ENCODE measurements at regions not wholly inside any gene's neighbourhood (a gene's known extent, or its start where the extent isn't known, plus 50 kb on each side); places are given as distances from the start of the nearest gene placed in this dataset.
"Not testable (repeated sequence)": the region's sequence is repeated elsewhere in the genome, so short reads cannot be mapped to it uniquely, and the experiment has no call there.

DNA sequence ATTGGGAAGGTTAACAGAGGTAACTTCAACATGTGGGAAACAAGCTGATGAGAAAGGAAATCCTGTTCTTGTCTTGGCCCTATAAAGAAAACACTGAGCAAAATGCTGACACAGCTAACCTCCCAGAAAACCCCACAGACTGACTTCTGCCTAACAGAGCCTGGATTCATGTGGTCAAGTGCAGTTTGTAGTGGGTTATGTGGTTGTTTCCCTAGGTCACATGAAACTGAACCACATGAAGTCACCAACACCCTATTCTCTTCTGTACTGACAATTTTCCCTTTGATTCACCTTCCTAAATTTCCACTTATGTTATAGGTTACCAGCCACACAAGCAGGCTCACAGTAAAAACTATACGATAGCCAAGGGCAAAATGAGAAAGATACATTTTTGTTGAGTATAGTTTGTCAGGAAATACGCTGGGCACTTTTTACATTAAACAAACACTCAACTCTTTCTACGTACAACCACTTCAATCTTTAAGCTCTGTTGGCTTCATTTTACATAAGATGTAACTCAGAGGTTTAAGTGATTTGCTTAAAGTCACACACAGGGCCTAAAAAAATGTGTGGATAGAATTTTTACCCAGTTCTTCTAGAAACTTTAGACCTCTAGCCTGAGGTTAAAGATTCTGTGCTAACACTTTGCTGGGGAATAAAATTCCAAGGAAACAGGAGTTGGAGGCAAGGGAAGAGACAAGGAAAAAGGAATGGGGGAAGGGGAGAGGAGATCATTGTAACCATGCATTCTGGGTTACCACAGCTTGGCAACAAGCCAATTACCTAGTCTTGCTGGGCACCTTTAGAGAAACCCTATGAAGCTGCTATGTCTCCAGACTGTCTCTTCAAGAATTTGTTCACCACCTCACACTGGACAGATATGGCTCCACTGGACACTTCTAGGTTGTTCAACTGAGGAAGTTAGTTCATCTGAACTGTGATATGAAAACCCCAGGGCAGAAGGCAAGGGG lies 601.6 kb upstream of the USP24 start:
- peak in 2 of 3 donors; percentile 21 to 43 for DNase-seq (ENCODE audit: low read depth in 2 of 3, low spot score in 2 of 3)

DNA sequence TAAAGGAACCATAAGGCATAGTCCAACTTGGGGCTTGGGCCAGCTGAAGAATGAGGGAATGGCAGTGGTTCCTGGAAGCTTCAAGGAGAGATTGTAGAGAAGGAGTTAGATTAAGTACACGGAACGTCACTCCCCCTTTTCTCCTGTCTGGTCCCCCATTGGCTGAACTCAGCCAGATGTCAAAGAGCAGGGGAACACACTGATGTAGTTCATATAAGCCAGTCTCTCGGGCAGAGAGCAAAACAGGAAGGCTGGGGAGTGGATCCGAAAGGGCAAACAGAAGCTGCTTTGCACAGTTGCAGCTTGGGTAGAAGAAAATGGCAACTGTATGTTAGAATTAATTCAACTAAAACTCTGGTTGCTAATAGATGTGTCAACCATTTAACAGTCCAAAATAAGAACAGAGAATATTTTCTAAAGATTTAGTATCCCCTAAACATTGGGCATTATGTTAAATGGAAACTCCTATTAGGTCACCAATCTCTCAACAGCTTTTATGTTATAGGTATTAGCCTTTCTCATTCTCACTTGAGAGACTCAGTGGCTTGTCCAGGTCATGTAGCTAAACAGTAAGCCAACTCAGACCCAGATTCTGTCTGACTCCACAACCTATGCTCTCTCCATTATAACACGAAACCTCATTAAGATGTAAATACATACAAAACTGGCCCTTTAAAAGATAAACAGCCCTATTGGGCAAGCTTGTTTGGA lies 600.7 kb upstream of the USP24 start:
- DNase-seq (ENCODE audit: low read depth in 2 of 3, low spot score in 2 of 3) = no peak

DNA sequence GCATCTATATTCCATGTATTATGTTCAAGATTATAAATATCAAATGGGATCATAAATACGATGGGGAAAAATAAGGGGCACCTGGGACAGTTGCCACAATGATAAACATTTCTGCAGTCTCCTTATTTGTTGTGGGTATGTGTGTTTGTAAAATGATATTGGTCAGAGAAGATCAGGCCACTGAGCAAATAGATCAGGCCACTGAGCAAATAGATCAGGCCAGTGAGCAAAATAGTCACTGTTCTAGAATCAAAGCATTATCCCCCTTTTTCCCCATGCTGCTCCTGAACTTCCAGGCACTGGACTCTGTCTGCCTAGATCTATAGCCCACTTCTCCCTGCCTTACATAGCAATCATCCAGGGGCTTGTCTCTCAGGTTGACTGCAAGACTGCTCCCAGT lies 599.8 kb upstream of the USP24 start:
- DNase-seq (ENCODE audit: low read depth in 2 of 3, low spot score in 2 of 3) = no peak

DNA sequence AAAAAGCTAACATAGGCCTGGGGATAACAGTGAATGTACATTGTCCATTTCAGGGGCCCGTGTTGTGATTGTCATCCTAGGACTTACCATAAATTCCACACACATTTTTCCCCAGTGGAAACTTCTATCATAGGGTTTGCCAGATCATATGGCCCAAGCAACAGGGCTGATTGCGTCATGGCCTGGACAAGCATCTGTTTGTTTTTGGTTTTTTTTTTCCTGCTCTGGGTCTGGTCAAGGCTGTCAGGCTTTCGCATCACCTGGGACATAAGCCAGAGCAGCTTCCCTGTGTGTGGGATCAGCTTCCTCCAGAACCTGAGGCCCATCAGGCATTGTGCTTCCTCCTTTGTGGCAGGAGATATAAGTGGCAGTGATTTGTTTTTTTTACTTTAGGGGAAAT lies 598.5 kb upstream of the USP24 start:
- no peak for DNase-seq (ENCODE audit: low read depth in 2 of 3, low spot score in 2 of 3)

DNA sequence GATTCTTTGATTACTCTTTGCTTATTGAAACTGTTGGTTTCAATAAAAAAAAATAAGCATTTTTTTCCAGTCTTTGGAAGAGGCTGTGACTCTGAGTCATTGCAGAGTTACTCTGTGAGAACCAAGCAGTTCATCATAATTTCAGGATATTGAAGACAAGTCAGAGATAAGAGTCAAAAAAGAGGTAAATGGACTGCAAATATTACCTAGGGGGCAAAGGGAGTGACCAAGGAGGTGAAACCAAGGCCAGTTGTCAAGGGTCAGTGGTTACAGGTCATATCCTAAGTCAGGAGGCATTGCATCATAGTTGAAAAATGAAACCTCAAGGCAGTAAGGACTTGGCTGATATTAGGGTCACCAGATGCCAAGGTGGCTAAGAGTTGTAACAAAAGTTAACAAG lies 597.1 kb upstream of the USP24 start:
- no peak for DNase-seq (ENCODE audit: low read depth in 2 of 3, low spot score in 2 of 3)

DNA sequence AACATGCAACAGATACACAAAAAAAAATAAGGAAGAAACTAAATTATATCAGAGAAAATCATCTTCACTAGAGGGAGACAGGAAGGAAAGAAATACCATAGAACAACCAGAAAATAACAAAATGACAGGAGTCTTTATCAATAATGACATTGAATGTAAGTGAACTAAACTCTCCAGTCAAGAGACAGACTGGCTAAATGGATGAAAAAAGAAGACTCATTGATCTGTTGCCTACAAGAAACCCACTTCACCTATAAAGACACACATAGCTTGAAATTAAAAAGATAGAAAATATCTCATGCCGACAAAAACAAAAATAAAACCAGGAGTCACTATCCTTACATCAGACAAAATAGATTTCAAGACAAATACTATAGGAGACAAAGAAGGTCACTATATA lies 593.1 kb upstream of the USP24 start:
- no peak for DNase-seq (ENCODE audit: low read depth in 2 of 3, low spot score in 2 of 3)

DNA sequence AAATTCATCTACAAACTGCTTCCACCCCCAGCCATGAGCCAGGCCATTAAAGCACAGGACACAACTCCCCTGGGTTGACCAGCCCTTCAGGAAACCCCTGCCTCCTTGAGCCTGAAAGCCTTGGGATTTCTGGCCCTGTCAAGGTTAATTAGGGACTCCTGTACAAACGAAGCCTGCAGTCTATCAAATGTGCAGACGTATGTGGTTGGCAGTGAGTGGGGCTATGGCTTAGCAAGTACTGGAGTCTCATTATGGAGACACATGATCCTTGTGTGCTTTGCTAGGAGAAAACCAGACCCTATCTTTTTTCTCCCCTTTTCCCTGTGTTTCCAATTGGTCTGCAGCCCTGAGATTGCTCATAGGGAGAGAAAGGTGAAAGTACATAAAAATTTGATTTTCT lies 588.3 kb upstream of the USP24 start:
- DNase-seq (ENCODE audit: low read depth in 2 of 3, low spot score in 2 of 3) = no peak

DNA sequence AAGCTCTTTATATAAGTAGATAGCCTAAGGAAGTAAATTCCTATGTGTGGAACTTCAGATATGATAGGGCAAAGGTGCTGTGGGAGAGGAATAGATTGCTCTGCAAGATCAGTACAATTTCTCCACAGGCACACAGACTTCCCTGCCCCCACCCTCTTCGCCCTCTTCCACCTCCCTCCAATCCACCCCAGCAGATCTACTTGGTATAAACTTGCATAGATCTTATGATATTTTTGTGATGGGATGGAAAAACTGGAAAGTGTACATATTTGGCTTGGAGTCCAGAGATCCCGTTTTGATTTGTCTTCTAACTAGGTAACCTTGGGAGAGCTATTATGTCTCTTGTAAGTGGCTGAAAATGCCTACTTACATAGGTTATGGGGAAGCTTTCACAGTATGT lies 586.3 kb upstream of the USP24 start:
- DNase-seq (ENCODE audit: low read depth in 2 of 3, low spot score in 2 of 3) = no peak

DNA sequence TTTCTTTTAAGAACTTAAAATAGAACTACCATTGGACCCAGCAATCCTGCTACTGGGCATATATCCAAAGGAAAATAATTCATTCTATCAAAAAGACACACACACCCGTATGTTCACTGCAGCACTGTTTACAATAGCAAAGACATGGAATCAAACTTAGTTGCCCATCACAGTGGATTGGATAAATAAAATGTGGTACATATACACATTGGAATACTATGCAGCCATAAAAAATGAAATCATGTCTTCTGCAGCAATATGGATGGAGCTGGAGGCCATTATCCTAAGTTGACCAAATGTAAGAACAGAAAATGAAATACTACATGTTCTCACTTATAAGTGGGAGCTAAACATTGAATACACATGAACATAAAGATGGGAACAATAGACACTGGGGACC lies 585.3 kb upstream of the USP24 start:
- DNase-seq (ENCODE audit: low read depth in 2 of 3, low spot score in 2 of 3) = no peak

DNA sequence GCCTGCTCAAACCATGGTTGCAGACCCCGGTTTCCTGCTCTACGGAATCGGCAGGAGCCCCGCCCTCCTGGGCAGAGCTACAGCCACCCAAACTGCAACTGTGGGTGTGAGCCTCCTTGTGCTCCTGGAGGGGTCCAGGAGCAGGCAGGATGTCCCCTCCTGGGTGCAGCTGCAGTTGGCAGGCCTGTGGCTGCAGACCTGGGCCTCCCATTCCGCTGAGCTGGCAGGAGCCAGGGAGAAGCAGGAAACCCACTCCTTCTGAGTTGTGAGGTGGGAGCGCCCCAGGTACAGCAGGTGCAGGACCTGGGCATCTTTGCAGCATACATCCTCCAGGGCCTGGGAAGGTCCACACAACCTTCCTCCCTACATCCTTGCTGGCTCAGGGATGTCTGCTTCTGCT lies 578.7 kb upstream of the USP24 start:
- no peak for DNase-seq (ENCODE audit: low read depth in 2 of 3, low spot score in 2 of 3)

DNA sequence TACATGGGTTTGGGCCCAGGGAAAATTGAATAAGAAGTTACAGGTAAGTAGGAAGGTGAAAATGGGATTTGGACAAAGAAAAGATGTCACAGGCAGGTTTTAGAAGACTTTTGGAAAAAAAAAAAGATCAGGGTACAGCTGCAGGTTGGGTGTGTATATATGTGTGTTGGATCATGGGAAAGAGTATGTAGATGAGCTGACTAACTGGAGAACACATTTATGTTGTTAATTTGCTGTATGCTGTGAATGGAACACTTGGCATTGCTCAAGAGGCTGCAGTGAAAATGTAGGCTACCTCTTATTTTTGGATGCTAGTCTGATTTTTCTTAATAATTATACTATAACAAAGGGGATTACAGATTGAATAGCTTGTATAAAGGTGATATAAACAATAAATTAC lies 577.7 kb upstream of the USP24 start:
- no peak for DNase-seq (ENCODE audit: low read depth in 2 of 3, low spot score in 2 of 3)

DNA sequence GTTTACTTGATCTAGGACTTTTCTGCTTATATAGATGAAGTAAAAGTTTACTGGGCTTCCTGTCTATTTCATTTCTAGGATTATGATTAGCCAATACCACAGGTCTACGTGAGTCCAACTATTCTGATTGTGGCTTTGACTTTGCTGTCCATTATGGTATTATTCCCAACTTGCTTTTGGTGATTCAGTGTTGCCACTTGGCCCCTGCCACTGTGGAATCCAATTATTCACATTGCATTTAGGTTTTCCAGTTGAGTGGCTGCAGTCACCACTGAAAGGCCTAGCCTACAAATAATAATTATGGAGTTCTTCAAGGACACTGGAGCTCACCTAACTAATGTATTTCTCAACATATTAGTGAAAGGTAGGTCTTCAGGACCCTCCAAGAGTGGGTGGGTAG lies 574.3 kb upstream of the USP24 start:
- no peak for DNase-seq (ENCODE audit: low read depth in 2 of 3, low spot score in 2 of 3)

DNA sequence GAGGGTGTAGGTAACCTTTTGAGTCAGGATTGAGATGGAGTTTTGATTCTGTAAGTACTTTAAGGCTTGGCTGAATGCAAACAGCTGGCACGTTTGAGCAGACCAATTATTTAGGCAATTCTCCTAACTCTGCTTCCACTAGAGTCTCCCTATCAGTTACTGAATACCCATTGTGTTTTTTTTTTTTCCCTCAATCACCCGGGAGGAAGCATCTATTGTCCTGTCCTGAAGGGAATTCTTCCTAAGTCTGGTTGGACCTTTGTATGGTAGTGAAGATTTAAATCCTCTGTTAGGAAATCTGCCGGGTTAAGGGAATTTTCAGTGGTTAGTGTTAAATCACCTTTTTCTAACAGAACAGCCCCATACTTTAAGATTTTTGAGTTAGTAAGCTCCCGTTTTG lies 571.2 kb upstream of the USP24 start:
- DNase-seq (ENCODE audit: low read depth in 2 of 3, low spot score in 2 of 3) = no peak

DNA sequence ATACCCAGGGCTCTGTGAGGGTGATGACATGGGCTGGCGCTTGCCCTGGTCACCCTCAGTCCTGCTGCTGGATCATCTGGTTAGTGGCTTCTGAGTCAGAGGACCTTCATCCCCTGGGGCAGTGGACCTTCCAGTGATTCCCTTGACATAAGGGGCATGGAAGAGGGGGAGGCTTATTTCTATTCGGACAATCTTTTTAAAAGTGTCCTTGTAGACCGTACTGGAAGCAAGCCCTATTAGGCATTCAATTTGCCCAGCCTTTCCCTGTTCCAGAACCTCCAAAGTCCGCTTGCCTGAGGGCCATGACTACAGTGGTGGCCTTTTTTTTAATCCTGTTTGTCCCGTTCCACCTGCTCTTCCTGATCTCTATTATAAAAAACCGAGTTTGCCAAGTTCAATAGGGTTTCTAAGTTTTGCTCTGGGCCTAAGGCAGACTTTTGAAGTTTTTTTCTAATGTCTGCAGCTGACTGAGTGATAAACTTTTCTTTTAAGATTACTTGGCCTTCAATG lies 569.8 kb upstream of the USP24 start:
- DNase-seq (ENCODE audit: low read depth in 2 of 3, low spot score in 2 of 3) = not testable (repeated sequence)

DNA sequence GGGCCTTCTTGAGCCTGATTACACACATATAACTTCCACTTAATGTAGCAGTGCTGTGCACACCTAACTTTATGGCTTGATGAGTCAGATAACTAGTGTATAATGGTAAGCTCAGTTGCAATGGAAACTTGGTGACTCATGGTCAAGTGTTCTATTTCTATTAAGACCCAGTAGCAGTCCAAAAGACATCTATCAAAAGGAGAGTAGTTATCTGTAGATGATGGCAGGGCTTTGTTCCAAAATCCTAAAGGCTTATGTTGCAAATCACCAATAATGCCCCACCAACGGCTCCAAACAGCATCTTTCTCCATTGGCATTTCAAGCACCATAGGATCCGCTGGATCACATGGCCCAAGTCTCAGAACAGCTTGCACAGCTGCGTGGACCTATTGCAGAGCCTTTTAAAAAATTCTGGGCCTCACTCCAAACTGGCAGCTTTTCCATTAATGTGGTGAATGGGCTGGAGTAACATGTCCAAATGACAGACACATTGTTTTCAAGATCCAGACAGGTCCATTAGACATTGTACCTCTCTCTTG lies 566.8 kb upstream of the USP24 start:
- DNase-seq (ENCODE audit: low read depth in 2 of 3, low spot score in 2 of 3) = no peak

DNA sequence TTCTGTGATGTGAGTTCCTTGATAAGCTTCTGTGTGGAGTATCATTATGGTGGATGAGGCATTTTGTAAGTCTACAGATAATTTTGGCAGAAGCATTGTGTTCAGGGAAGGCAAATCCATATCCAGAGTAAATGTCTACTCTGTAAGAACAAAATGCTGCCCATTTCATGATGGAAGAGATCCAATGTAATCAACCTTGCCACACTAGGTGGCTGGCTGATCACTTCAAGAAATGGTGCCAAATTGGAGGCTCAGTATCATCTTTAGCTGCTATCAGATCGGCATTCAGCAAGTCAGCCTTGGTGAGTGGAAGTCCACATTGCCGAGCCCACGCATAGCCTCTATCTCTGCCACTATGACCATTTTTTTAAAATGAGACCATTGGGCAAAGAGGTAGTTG lies 565.8 kb upstream of the USP24 start:
- DNase-seq (ENCODE audit: low read depth in 2 of 3, low spot score in 2 of 3) = no peak

DNA sequence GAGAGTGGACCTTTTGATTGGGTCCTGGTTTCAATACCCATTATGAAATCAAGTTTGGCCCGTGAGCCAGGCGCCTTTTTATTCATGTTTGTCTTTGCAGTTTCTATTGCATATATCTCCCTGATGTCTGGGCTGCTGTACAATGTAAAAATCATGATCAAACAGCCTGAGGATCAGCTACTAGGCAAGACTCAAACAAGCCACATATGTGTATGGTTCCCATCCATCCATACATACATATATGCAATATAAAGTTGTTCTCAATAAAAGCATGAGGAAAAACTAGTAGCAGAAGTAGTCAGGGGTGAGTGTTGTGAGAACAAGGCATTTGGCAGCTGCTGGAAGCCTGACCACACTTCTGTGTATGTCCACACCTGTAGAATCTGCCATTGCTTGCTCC lies 562.4 kb upstream of the USP24 start:
- no peak for DNase-seq (ENCODE audit: low read depth in 2 of 3, low spot score in 2 of 3)

DNA sequence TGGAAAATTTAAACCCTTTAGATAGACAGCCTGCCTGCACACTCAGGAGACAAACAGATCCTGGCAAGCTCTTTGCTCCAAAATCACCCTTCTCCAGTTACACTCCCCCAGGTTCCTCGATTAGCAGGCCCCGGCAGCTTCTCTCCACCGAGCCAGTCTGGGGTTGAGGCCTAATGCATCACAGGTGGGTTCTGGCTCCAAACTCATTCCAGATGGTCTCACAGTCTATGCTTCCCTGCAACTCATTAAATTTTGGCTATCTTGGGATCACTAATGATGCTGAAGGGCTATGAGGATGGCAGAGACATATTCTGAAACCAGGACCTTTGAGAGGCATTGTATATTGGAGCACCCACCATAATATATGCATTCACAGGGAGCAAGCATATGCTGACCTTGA lies 559.8 kb upstream of the USP24 start:
- no peak for DNase-seq (ENCODE audit: low read depth in 2 of 3, low spot score in 2 of 3)

DNA sequence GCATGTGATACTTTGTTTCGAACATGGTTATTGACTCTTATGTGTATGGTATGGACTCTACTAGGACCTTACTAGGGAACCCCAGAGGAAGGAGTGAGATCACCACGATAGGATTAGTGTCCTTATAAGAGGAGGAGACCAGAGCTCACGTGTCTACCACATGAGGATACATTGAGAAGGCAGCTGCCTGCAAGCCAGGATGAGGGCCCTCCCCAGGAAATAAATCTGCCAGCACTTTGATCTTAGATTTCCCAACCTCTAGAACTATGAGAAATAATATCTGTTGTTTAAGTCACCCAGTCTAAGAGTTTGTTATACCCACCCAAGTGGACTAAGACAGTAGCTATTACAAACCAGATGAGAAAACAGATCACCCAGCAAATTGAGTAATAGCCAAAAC lies 559.3 kb upstream of the USP24 start:
- no peak for DNase-seq (ENCODE audit: low read depth in 2 of 3, low spot score in 2 of 3)

DNA sequence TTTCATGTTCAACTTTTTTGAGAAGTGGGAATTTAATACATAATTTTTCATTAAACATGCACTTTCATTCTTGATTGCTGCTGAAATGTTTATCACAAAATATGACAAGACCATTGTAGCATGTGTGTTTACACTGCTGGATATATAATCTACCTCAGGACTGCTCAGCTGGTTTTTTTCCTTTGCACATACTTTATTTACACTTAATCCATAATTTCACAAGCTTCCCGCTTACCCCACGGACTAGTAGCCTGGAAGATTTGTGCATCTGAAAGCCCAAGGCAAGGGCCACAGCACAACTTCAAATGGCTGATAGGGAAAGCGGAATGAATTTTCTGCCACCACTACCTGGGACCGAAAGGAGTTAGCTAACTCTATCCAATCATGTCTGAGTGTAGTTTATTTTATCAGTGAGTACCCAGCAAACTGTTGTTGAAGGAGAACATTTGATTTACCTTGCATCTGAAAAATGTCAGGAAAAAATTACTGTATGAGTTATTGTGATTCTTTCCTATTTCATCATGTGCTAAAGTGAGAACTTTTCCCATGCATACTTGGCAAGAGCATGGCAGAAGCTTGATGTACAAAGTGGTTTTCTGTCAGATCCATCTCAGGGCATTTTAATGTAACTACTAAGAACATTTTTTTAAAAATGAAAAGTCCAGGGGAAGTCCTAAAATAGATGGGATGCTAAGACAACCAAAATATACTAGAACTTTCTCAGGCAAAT lies 558.2 kb upstream of the USP24 start:
- no peak for DNase-seq (ENCODE audit: low read depth in 2 of 3, low spot score in 2 of 3)

DNA sequence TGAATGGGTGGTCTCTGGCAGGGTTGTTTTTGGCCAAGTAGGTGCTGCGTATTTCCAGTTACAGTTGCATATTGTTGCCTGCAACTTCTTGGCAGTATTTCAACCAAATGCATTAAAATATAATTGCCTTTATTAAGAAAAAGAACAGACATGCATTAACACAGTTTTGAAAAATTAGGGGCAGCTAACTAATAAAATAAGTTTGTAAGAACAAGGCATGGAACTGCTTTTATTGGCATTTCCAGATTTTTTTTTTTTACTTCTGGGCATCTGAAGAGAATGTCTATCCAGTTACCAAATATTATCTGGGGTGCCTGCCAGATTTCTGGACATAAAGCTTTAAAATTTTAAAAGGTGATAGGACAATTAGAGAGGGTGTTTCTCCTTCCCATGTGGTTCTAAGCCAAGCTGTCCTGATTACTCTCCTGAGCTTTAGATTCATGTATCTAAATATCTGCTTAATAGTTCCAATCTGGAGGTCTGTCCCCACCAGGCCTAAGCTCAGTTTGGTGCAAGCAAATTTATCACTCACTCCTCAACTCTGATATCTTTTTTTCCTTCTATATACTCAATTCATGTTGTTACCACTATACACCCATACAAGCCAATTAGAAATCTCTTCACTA lies 553.3 kb upstream of the USP24 start:
- DNase-seq (ENCODE audit: low read depth in 2 of 3, low spot score in 2 of 3) = no peak
